GM10266 (cell line): ENCODE measurements at regions not wholly inside any gene's neighbourhood (a gene's known extent, or its start where the extent isn't known, plus 50 kb on each side); places are given as distances from the start of the nearest gene placed in this dataset.

Experiments used
- DNase-seq: peaks from one replicate; pipeline ENCODE4 v3.0.0; 2012; ENCODE audit errors: extremely low spot score
- TF ChIP-seq, protein P1 (sequence below): IDR thresholded peaks from 2 replicates; pipeline ENCODE4 v1.5.1; 2012; ENCODE audit warnings: mild to moderate bottlenecking, low read depth; ENCODE audit not compliant: control insufficient read depth, insufficient read depth; ENCODE audit errors: missing control alignments

- DNase-seq = no peak
- TF ChIP-seq, protein P1, sequence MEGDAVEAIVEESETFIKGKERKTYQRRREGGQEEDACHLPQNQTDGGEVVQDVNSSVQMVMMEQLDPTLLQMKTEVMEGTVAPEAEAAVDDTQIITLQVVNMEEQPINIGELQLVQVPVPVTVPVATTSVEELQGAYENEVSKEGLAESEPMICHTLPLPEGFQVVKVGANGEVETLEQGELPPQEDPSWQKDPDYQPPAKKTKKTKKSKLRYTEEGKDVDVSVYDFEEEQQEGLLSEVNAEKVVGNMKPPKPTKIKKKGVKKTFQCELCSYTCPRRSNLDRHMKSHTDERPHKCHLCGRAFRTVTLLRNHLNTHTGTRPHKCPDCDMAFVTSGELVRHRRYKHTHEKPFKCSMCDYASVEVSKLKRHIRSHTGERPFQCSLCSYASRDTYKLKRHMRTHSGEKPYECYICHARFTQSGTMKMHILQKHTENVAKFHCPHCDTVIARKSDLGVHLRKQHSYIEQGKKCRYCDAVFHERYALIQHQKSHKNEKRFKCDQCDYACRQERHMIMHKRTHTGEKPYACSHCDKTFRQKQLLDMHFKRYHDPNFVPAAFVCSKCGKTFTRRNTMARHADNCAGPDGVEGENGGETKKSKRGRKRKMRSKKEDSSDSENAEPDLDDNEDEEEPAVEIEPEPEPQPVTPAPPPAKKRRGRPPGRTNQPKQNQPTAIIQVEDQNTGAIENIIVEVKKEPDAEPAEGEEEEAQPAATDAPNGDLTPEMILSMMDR = no peak
These were observed 511.3 kb upstream of the PAPPA start for GRCh38 chr9:115642285-115642684.

- no peak for DNase-seq
- TF ChIP-seq, protein P1 = no peak
These were observed 509.5 kb upstream of the PAPPA start for GRCh38 chr9:115643948-115644727.

DNA sequence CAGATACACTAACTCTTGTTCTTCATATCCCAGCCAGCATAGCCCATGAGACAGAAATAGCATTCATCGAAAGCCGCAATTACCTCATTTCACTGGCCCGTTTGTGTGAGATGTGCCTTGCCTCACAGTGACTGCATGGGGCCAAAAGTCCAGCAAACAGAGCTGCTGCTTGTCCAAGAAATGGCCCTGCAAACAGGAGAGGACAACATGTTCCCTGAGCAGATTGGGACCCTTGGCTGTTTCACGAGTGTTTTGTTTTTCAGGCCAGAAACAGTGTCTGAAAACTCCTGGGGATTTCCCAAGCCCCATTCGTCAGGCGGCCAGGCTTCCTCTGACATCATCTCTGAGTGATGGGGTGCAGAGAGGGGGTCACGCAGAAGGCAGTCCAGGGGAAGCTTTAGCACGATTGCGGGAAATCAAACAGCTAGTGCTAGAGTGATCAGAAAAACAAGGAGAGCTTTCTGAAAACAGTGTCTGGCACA, 503.6 kb upstream of the PAPPA start:
- TF ChIP-seq, protein P1 = no peak
- DNase-seq = no peak

- no peak for DNase-seq
- TF ChIP-seq, protein P1 = no peak
These were observed 502.8 kb upstream of the PAPPA start for GRCh38 chr9:115650768-115651167.

DNA sequence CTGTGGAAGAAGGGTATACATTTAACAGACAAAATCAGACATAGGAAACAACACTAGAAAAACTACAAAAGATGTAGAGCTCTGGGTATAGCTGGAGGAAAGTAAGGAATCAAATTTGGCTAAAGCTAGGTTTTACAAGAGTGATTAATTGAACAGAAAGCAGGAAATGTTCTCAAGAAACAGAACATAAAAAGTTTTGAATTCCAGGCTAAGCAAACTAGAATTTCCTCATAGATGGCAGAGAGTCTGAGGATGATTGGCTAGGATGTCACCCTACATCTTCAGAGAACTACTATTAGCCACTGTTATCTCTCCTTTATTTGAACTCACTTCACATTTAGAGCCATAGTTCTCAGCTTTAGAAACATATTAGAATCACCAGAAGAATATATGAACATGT, 502.1 kb upstream of the PAPPA start:
- no peak for DNase-seq
- TF ChIP-seq, protein P1 = no peak

DNA sequence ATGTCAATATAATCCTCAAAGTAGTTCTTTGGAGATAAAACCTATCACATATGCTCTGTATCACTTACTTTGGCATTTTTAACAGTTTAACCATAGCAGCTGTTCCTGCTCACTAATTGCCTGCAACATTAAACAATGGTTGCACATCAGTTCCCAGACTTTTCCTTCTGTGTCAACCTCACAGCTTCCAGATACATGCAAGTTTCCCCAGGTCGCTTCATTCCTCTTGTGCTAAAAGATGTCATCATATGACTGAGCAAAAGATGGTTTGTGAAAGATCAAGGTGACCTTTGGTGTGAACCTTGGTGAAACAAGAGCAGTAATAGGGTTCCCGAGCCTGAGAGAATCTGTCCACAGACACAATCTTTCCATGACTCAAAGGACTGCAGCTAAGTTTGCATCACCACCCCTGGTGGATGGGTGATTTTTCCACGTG, 500.4 kb upstream of the PAPPA start:
- TF ChIP-seq, protein P1 = no peak
- DNase-seq = no peak

- TF ChIP-seq, protein P1 = no peak
- DNase-seq = no peak
These were observed 495.9 kb upstream of the PAPPA start for GRCh38 chr9:115657695-115658094.
